Loucy (cell line): ENCODE measurements at regions not wholly inside any gene's neighbourhood (a gene's known extent, or its start where the extent isn't known, plus 50 kb on each side); places are given as distances from the start of the nearest gene placed in this dataset.

Source experiments
- H2AFZ ChIP-seq: fragments of 200-600 bp; sonication (generic); 2 replicates; pipeline ENCODE4 v1.6.0; 2016; ENCODE audit warnings: antibody characterized with exemption, mild to moderate bottlenecking, low read length, moderate library complexity
- H3F3A ChIP-seq: fragments of 200-600 bp; 2 replicates; pipeline ENCODE4 v1.6.0; 2016; ENCODE audit warnings: antibody characterized with exemption, low read depth, mild to moderate bottlenecking
- H3K27me3 ChIP-seq: fragments of 200-600 bp; sonication (generic); 2 replicates; pipeline ENCODE4 v1.6.1; 2014; ENCODE audit warnings: low read length, mild to moderate bottlenecking; ENCODE audit not compliant: insufficient read depth, poor library complexity, severe bottlenecking
- H3K36me3 ChIP-seq: fragments of 200-600 bp; sonication (generic); 2 replicates; pipeline ENCODE4 v1.6.1; 2016; ENCODE audit warnings: low read length; ENCODE audit not compliant: insufficient read depth
- H3K4me1 ChIP-seq: fragments of 200-600 bp; sonication (generic); 2 replicates; pipeline ENCODE4 v1.5.1; 2014; ENCODE audit warnings: low read length, mild to moderate bottlenecking; ENCODE audit not compliant: insufficient read depth, poor library complexity, severe bottlenecking
- H3K4me2 ChIP-seq: fragments of 200-600 bp; sonication (generic); 2 replicates; pipeline ENCODE4 v1.6.0; 2014; ENCODE audit warnings: antibody characterized with exemption, low read length, low read depth, mild to moderate bottlenecking; ENCODE audit not compliant: poor library complexity, severe bottlenecking
- H3K4me3 ChIP-seq: fragments of 200-600 bp; sonication (generic); 2 replicates; pipeline ENCODE4 v1.5.1; 2014; ENCODE audit warnings: low read length, mild to moderate bottlenecking, mixed read lengths; ENCODE audit not compliant: poor library complexity, severe bottlenecking
- H3K79me2 ChIP-seq: fragments of 200-600 bp; sonication (generic); 2 replicates; pipeline ENCODE4 v1.6.1; 2014; ENCODE audit warnings: low read length; ENCODE audit not compliant: insufficient read depth
- H3K9ac ChIP-seq: fragments of 200-600 bp; sonication (generic); 2 replicates; pipeline ENCODE4 v1.6.0; 2014; ENCODE audit warnings: mild to moderate bottlenecking, low read depth, low read length, moderate library complexity; ENCODE audit not compliant: poor library complexity, severe bottlenecking
- H3K9me2 ChIP-seq: fragments of 200-600 bp; sonication (generic); replicated peaks from 2 replicates; pipeline ENCODE4 v1.6.1; 2016; ENCODE audit warnings: low read depth, low read length, mixed read lengths
- H3K9me3 ChIP-seq: fragments of 200-600 bp; sonication (generic); 2 replicates; pipeline ENCODE4 v1.6.1; 2014; ENCODE audit warnings: mild to moderate bottlenecking, antibody characterized with exemption, low read length, low read depth; ENCODE audit not compliant: insufficient read depth
- H4K20me1 ChIP-seq: fragments of 200-600 bp; sonication (generic); 2 replicates; pipeline ENCODE4 v1.6.0; 2014; ENCODE audit warnings: antibody characterized with exemption, low read length, mild to moderate bottlenecking; ENCODE audit not compliant: insufficient read depth, poor library complexity, severe bottlenecking
- CTCF ChIP-seq: fragments of 200-600 bp; sonication (generic); conservative IDR thresholded peaks from 2 replicates; pipeline ENCODE4 v1.5.1; 2014; ENCODE audit warnings: mild to moderate bottlenecking, antibody characterized with exemption, low read length
- EZH2phosphoT487 ChIP-seq: fragments of 200-600 bp; IDR thresholded peaks from 2 replicates; pipeline ENCODE4 v1.6.1; 2018; ENCODE audit warnings: antibody characterized with exemption, mild to moderate bottlenecking, moderate library complexity, borderline replicate concordance

- Histone ChIP-seq H3K9ac (no peak overlapping the region), H3K4me3 (no peak overlapping the region), H3K27me3 (no peaks in the 10 kb centered on the region), H4K20me1 (no peaks in the 10 kb centered on the region), H3K79me2 (no peaks in the 10 kb centered on the region), H3K9me3 (no peaks in the 10 kb centered on the region), H3K4me2 (no peak overlapping the region), H3K4me1 (no peaks in the 10 kb centered on the region), H2AFZ (no peak overlapping the region), H3K36me3 (no peaks in the 10 kb centered on the region), H3K9me2 (no peaks in the 10 kb centered on the region), H3F3A (no peaks in the 10 kb centered on the region)
- TF ChIP-seq EZH2phosphoT487 (no peak), CTCF (no peak)
Observed at GRCh38 chr6:152859225-152859624, 108.6 kb downstream of the VIP start.

- no peaks in the 10 kb centered on the region for H4K20me1 ChIP-seq
- H2AFZ ChIP-seq: no peak overlapping the region
- H3K27me3 ChIP-seq: no peaks in the 10 kb centered on the region
- no peaks in the 10 kb centered on the region for H3K36me3 ChIP-seq
- no peaks in the 10 kb centered on the region for H3K4me1 ChIP-seq
- H3F3A ChIP-seq: no peaks in the 10 kb centered on the region
- no peaks in the 10 kb centered on the region for H3K9me2 ChIP-seq
- no peak for TF ChIP-seq EZH2phosphoT487
- TF ChIP-seq CTCF: peak; percentile 79
- H3K4me3 ChIP-seq: no peak overlapping the region
- no peak overlapping the region for H3K9ac ChIP-seq
- H3K4me2 ChIP-seq: no peak overlapping the region
- H3K9me3 ChIP-seq: no peaks in the 10 kb centered on the region
- no peaks in the 10 kb centered on the region for H3K79me2 ChIP-seq
Observed at GRCh38 chr6:152863618-152864326, 113.2 kb downstream of the VIP start.

GRCh38 chr6:152874267-152874666 is 108.6 kb downstream of the FBXO5 start:
- Histone ChIP-seq H4K20me1 (no peaks in the 10 kb centered on the region), H3K4me1 (no peaks in the 10 kb centered on the region), H3K27me3 (no peaks in the 10 kb centered on the region), H3K9me2 (no peaks in the 10 kb centered on the region), H3K9ac (no peak overlapping the region), H3K36me3 (no peaks in the 10 kb centered on the region), H3F3A (no peaks in the 10 kb centered on the region), H2AFZ (no peak overlapping the region), H3K4me3 (no peak overlapping the region), H3K4me2 (no peak overlapping the region), H3K9me3 (no peaks in the 10 kb centered on the region), H3K79me2 (no peaks in the 10 kb centered on the region)
- TF ChIP-seq CTCF (no peak), EZH2phosphoT487 (no peak)
